DOHH2 (cell line): ENCODE measurements at regions not wholly inside any gene's neighbourhood (a gene's known extent, or its start where the extent isn't known, plus 50 kb on each side); places are given as distances from the start of the nearest gene placed in this dataset.

Experiments
- CTCF ChIP-seq: fragments of 200-600 bp; sonication (generic); IDR thresholded peaks from one replicate; pipeline ENCODE4 v1.5.1; 2014; ENCODE audit warnings: antibody characterized with exemption, mild to moderate bottlenecking, low read depth, low read length; ENCODE audit not compliant: poor library complexity, severe bottlenecking
- EZH2phosphoT487 ChIP-seq: fragments of 200-600 bp; sonication (generic); IDR thresholded peaks from 2 replicates; pipeline ENCODE4 v1.6.1; 2017; ENCODE audit warnings: borderline replicate concordance, mild to moderate bottlenecking, antibody characterized with exemption, low read length, moderate library complexity, mixed read lengths

- TF ChIP-seq CTCF (no peak), EZH2phosphoT487 (no peak)
Observed at GRCh38 chr12:75834591-75834990, 197.0 kb downstream of the PHLDA1 start.
